Epithelial cell of prostate (primary cell): ENCODE measurements at regions not wholly inside any gene's neighbourhood (a gene's known extent, or its start where the extent isn't known, plus 50 kb on each side); places are given as distances from the start of the nearest gene placed in this dataset.
"Not testable (repeated sequence)": the region's sequence is repeated elsewhere in the genome, so short reads cannot be mapped to it uniquely, and the experiment has no call there.

Experiments
- DNase-seq: peaks from one replicate; pipeline ENCODE4 v3.0.0-alpha.2; 2011; ENCODE audit warnings: low read depth, low spot score
- H3K27ac ChIP-seq: fragments of 450-650 bp; 2 replicates; pipeline ENCODE4 v1.5.1; 2017; ENCODE audit warnings: mild to moderate bottlenecking

DNA sequence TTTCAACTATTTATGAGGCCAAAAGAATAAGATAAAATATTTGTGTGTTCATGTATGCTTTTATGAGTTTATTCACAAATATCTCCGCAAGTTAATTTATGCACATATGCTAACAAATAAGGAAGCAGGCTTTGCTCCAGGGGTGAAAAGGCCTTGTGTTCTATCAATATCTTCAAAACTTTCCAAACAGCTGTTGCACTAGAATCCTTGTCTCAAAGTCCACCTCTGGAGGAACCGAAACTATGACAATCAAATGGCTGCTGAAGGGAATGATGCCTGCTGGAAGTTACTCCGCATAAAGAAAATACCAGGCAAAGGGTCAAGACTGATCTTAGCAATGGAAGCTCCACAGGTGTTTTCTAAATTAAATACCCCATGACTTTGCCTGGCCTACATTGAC is 145.0 kb upstream of the GHITM start:
- no peak for DNase-seq

DNA sequence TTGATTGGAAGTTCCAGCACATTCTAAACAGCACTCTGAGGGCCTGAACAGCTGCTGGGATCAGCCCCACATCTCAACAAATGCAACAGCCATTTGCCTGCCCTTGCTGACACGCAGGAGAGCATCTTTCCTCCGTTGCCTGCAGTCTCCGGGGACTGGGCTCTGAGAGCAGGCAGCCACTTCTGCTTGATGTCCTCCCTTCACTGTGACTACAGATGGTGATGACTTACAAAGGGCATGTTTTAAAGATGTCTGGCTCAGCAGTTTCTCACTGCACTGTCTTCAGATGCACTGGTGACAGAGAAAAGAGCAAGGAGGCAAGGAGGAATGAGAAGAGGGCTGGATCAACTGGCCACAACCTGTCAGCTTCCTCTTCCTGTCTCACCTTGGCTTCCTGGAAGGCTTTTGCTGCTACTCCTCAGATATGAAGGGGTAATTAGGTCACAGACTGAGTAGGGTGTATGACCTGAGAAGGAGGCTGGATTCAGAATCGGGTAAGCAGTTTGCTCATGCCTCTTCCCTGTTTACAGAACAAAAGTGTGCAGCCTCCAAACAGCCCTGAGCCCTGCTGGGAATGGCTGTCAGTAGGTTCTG is 143.5 kb upstream of the GHITM start:
- DNase-seq, result no peak
- no peak overlapping the region for H3K27ac ChIP-seq

More for the DNA sequence above, 145.0 kb upstream of the GHITM start:
- no peak overlapping the region for H3K27ac ChIP-seq

DNA sequence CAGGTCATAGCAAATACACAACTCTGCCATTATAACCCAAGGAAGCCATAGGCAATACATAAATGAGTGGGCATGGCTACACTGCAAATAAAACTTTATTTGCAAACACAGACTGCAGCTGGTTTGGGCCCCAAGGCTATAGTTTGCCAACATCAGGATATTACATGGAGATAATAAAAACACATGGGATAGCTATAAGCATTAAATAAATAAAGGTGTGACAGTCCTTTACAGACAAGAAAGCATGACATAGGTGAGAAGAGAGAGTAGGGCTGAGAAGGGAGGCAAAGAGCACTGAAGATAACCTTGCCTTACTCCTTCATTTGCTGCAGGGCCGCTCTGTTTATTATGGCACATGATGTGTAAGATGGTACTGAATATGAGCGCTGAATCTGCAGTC is 135.1 kb upstream of the GHITM start:
- no peak for DNase-seq
- no peak overlapping the region for H3K27ac ChIP-seq

- H3K27ac ChIP-seq, result no peak overlapping the region
- DNase-seq, result no peak
Observed at GRCh38 chr10:84005403-84005802, 133.9 kb upstream of the GHITM start.

- no peak overlapping the region for H3K27ac ChIP-seq
- no peak for DNase-seq
Observed at GRCh38 chr10:84007482-84007881, 131.8 kb upstream of the GHITM start.

GRCh38 chr10:84008878-84009277 is 130.4 kb upstream of the GHITM start:
- H3K27ac ChIP-seq, result no peak overlapping the region
- no peak for DNase-seq

DNA sequence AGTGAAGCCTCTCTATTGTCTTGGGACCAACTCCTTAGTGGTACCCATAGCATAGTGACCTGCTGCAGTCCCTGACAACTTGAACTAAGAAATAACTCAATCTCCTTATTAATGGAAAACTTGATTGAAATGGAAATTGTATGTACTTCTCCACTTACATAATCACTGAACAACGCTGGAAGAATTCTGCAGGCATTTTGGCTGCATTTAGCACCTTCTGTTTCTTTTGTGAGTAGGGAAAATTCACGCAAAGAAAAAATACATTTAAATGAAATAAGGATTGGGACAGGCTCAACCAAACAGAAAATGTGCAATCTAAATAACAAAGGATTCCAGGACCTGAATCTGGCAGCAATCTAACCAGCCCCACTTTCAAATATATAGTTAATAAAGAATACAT is 126.9 kb upstream of the GHITM start:
- H3K27ac ChIP-seq, result no peak overlapping the region
- no peak for DNase-seq

- no peak overlapping the region for H3K27ac ChIP-seq
- DNase-seq, result no peak
Observed at GRCh38 chr10:84012831-84013458, 126.4 kb upstream of the GHITM start.

DNA sequence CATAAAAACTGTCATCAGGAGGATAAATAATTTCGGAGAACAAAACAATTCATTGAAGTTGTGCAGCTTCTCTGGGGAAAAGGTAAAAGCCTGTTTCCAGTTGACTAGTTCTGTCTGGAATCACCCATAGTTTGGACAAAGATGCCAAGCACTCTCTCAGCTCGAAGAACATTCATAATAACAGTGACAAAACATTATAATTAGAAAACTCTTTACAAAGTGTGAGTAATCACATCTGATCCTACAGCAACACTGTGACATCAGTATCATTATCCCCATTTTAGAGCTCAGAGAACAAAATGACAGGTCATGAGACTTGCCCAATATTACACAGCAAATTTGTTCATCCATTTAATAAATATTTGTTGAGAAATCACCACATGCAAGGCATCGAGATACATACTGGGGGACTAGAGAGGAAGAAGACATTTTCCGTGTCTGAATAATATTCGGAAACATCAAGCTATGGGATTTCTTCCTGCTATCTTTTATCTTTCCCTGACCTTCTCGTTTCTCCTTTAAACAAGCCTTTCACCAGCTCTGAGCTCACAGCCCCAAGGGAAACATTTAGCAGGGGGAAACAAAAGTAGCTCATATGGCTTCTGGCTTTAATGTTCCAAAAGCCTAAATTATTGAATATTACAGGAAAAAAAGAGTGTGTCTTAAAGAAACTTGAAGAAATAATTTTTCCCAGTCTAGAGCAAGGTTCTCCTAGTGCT is 123.3 kb upstream of the GHITM start:
- no peak for DNase-seq
- H3K27ac ChIP-seq, result no peak overlapping the region

GRCh38 chr10:84018826-84019225 is 120.5 kb upstream of the GHITM start:
- DNase-seq, result no peak
- H3K27ac ChIP-seq, result no peak overlapping the region

- not testable (repeated sequence) for DNase-seq, H3K27ac ChIP-seq
Observed at GRCh38 chr10:84019854-84020458, 119.4 kb upstream of the GHITM start.

DNA sequence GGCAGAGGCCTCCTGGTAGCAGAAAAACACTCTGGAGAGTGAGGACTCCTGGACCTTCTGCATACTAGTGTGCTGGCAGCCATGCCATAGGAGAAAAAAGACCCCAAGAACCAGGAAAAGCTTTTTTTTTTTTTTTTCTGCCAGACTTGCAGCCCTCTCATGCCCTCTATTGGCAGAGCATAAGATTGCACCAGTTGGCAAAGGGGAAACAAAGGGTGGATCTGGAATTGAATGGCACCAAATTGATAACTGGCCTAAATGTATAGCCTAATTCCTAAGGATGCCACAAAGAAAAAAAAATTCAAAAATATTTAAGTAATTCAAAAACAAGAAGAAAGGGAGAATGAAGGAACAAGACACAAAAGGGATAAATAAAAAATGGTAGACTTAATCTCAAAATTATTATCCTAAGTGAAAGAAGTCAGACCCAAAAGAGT is 112.5 kb upstream of the GHITM start:
- H3K27ac ChIP-seq, result no peak overlapping the region
- no peak for DNase-seq

GRCh38 chr10:84029840-84030239 is 109.5 kb upstream of the GHITM start:
- H3K27ac ChIP-seq, result no peak overlapping the region
- no peak for DNase-seq

DNA sequence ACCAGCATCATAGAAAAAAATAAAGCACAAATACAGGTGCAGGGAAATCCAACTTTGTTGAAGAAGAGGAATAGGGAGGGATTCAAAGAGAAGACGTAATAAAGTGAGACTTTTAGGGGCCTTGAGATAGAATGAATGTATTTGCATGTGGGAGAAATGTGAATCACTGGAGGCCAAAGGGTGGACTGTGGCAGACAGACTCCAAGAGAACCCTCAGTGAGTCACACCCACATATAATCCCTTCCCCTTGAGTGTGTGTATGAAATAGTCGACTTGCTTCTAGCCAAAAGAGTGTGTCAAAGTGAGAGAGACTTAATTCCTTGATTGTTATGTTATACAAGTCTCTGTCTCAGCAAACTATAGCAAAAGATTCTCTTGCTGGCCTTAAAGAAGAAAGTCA is 101.3 kb upstream of the GHITM start:
- DNase-seq, result no peak
- H3K27ac ChIP-seq, result no peak overlapping the region

DNA sequence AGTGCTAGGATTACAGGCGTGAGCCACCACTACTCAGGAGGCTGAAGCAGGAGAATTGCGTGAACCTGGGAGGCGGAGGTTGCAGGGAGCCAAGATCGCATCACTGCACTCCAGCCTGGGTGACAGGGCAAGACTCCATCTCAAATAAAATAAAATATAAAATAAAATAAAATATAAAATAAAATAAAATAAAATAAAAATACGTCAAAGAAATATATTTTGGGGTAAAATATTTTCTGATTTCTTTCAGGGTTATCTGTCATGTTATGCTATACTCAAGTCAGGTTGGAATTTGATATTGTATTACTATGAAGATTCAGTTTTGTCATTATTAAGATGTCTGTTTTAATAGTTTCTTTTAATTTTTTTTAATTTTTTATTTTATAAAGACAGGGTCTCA is 99.4 kb upstream of the GHITM start:
- no peak overlapping the region for H3K27ac ChIP-seq
- no peak for DNase-seq

DNA sequence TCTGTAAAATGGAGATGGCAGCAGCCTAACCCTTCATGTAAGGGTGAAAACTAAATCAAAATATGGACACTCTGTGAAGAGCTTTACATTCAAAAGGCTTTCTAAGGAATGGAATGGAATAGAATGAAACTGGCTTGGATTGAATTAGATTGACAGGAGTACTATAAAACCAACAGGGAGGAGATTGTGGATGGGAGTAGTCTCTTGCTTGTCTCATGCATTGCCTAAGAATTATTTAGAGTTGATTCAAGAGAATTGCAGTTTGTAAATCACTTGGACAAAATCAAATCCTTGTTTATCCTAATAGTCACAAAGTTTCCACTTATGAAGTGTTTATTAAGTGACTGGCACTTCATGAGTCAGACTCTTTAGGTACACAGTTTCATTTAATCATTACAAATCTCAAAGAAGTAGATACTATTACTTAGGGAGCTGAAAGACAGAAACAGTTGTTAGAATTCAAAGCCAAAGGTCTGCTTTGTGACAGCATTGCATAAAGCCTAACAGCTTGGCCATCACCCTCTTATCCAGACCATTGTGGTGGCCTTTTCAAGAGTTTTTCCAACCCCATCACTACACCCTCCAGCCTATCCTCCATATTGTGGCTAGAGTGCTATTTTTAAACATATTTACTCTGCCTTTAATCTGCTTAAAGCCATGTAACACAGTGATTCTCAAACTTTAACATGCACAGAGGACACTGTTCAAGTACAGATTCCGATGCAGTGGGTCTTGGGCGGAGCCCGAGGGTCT is 91.9 kb upstream of the GHITM start:
- H3K27ac ChIP-seq, result no peak overlapping the region

DNA sequence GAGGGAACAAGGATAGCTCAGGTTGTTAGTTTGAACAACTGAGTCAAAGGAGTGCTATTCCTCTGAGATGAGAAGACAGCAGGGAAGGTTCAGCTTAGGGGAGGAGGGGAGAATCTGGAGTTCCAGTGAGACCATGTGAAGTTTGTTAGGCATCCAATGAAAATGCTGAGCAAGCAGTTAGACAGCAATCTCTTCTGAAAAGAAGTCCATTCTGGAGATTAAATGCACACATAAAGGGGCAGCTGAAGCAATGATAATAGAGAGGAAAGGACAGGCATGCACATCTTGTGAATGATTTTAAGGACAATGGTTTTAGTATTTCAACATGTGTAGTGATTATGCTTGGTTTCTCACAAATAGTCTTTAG is 89.7 kb upstream of the GHITM start:
- H3K27ac ChIP-seq, result no peak overlapping the region
- DNase-seq, result no peak

More for the DNA sequence above, 91.9 kb upstream of the GHITM start:
- DNase-seq, result no peak

- no peak for DNase-seq
- no peak overlapping the region for H3K27ac ChIP-seq
Observed at GRCh38 chr10:84053626-84054025, 85.7 kb upstream of the GHITM start.

GRCh38 chr10:84054743-84055142 is 84.6 kb upstream of the GHITM start:
- H3K27ac ChIP-seq, result no peak overlapping the region
- DNase-seq, result no peak

DNA sequence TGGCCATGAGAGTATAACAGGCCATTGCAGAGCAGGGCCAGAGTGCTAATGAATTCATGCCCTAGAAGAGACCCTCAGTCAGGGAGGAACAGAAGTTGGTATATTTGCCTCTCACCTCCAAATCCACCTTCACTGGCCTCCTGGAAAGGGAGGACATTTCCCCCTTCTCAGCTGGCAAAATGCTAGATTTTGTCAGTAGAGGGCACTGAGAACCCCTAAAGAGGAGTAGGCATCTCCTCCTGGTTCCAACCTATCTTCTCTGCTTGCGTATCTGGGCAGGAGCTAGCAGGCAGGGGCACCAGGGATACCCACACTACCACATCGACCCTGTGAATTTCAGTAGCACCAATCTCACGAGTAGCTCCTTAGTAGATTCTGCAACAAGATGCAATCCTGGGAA is 79.8 kb upstream of the GHITM start:
- no peak overlapping the region for H3K27ac ChIP-seq
- DNase-seq, result no peak

GRCh38 chr10:84063440-84063839 is 75.9 kb upstream of the GHITM start:
- no peak overlapping the region for H3K27ac ChIP-seq
- DNase-seq, result no peak
